Fibroblast of skin of back (primary cell): ENCODE measurements at regions not wholly inside any gene's neighbourhood (a gene's known extent, or its start where the extent isn't known, plus 50 kb on each side); places are given as distances from the start of the nearest gene placed in this dataset.

ENCODE experiments used
- DNase-seq: peaks from one replicate; pipeline ENCODE4 v3.0.0-alpha.2; 2013

DNA sequence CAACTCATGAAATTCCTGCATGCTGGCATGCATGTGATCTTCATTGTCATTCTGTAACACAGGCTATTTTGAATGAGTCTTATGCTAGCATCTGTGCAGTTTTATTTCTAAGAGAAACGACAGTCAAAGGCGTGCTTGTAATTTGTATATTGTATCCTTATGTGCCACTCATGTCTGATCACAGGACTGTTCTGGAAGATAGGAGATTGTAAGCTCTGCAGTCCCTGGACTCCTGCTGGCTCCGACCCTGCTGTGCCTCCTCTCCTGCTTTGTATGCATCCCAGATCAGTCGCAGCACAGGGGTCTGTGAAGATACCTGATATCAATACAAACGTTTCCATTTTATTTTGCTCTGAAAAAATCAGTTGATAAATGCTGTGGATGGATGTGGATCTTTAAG, 653.1 kb downstream of the LIG4 start:
- no peak for DNase-seq

DNA sequence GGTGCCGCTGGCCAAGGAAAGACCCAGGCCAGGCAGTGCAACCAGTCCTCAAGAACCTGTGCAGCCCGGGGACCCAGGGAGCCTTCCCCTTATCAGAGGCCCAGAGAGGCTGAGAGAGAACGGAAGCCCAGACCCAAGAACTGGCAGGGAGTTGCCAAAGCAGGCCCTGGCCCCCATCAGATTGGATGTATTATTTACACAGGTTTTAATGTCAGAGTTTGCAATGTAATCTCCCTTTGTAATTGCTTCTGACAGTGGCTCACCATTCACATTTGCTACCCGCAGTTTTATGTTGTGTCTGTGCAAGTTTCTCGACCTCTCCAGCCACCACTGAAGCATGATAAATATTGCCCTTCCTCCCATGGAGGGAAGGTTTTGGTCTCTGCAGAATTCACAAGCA, 660.9 kb downstream of the LIG4 start:
- DNase-seq = no peak

- peak; percentile 9 for DNase-seq
These were observed 661.5 kb downstream of the LIG4 start for GRCh38 chr13:107553838-107554237.

DNA sequence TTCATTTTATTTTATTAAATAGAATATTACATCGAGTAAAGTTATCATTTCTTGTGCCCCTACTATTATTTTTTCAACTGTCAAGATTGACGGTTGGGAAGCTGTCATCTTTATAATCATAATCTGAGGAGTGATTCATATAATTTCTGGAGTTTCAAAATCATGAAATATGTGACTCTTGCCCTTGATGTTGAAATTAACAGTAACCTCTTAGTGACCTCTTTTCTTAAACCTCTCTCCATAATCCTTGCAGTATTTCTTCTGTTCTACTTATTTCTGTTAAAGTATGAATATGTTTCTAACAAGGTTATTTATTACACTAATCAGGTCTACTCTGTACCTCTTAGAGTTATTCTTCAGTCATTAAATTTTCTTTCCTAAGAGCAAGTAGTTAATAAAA, 663.8 kb downstream of the LIG4 start:
- DNase-seq = no peak

- DNase-seq = peak; percentile 24
These were observed 667.0 kb downstream of the LIG4 start for GRCh38 chr13:107548338-107548737.

DNA sequence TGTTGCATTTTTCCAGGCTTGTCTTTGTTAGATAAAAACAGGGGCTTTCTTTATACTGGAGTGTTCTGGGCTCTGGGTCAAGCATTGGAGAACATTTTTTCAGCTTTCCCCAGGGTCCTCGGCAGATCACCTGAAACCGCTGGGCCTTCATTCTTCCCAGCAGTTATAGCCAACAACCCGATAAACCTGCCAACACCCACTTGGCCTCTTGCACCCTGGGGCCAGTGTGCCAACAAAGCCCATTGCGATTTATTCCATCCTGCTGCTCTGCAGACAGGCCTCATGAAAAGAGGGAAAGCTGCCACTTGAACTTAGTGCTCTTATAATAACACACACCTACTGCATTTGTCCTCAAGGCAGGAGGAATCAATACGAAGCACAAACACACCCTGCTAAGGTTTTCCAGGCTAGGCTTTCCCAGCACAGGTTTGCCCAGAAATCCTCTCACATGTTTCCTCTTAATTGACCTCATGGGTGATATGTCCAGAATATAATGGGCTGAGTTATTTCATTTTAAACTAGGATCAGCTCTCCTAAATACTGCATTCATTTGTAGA, 669.3 kb downstream of the LIG4 start:
- no peak for DNase-seq

- no peak for DNase-seq
These were observed 680.8 kb downstream of the LIG4 start for GRCh38 chr13:107534548-107534947.

DNA sequence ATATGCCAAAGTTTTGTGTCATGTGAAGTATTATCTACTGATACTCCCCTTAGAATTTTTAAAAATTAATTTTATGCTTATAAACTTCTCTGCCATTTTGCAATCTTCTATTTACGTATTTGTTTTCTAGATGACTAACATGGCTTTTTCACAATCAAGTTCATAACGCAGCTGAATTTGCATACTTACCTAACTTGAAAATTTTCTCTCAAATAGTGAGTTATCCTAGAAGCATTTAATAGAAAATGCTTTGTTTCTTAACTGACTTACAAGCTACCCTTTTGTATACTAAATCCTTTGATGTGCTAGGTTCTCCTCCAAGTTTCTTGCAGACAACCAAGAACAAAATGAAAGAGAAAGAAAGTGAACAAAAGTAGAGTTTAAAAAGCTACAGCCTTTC, 683.5 kb downstream of the LIG4 start:
- DNase-seq = no peak

GRCh38 chr13:107531180-107531579, 684.2 kb downstream of the LIG4 start:
- DNase-seq = no peak

DNA sequence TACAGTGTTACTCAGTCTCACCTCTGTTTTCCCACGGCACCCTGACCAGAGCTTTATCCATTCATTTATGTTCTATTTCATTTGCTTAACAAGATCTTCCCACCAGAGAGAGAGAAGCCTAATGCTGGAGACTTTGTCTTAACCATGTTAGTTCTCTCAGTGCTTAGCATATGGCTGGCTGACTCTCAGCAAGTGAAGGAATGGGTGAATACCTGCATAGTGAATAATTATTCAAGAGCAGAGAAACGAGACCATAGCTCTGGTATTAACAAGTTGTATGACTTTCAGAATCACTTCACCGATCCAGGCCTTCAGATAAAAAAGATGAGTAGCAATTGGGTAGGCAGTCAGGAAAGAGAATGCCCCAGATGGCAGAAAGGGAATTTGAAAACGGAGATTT, 686.3 kb downstream of the LIG4 start:
- no peak for DNase-seq

- no peak for DNase-seq
These were observed 696.6 kb downstream of the LIG4 start for GRCh38 chr13:107518780-107519179.

DNA sequence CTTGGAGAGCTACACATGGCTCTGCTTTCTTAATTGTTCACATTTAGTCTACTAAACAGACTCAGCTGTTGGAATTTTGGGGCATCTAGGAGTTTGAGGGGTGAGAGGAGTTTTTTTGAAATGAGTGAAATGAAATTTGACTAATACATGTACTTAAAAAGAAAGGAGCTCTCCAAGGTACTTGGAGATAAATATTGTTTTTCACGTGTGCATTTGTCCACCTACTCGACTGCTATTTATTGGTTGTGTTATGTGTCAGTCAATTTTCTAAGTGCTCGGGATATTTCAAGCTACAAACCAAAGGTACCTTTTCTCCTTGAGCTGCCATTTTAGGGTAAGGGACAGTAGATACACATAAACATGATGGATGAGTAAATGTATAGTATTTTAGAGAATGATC, 697.0 kb downstream of the LIG4 start:
- DNase-seq = no peak

DNA sequence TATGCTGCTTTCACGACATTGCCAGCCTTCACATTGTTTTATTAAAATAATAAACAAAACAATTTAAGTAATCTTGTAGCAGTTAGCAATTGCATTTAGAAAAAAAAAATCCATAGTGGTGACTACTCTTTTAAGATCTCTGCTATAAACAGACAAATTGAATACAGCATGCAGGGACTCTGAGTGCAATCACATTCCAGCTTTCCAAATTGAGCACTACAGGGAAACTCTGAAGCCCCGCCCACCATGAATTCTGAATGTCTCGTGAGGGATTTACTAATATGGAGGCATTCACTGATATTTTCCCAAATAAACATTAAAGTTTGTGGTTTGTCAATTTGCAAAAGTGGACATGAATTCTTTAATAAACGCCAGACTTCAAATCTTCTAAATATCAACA, 698.8 kb downstream of the LIG4 start:
- DNase-seq = no peak

GRCh38 chr13:107512551-107512950, 702.8 kb downstream of the LIG4 start:
- DNase-seq = no peak

GRCh38 chr13:107497661-107498060, 717.7 kb downstream of the LIG4 start:
- DNase-seq = no peak

- DNase-seq = no peak
These were observed 722.1 kb downstream of the LIG4 start for GRCh38 chr13:107493266-107493665.

- no peak for DNase-seq
These were observed 732.6 kb downstream of the LIG4 start for GRCh38 chr13:107482688-107483087.

- no peak for DNase-seq
These were observed 735.2 kb downstream of the LIG4 start for GRCh38 chr13:107480130-107480529.

GRCh38 chr13:107477772-107478379, 737.5 kb downstream of the LIG4 start:
- no peak for DNase-seq

GRCh38 chr13:107475753-107476453, 739.4 kb downstream of the LIG4 start:
- peak; percentile 51 for DNase-seq

DNA sequence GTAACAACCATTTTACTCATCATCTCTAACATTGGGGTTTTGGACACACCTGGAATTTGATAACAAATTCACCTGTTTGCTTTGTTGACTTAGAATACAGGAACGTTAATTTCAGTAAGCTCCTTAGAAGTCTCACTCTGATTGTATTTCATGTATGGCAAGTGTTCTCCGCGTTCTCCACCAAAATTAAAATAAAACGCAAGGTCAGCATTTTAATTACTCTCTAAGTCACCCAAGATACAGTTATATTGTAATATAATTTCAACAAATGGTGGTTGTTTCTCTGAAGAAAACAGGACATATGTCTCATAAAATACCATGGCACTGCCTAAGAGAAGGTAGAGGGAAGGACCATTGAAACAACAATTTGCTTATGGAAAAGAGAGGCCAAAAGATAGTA, 742.1 kb downstream of the LIG4 start:
- DNase-seq = no peak

DNA sequence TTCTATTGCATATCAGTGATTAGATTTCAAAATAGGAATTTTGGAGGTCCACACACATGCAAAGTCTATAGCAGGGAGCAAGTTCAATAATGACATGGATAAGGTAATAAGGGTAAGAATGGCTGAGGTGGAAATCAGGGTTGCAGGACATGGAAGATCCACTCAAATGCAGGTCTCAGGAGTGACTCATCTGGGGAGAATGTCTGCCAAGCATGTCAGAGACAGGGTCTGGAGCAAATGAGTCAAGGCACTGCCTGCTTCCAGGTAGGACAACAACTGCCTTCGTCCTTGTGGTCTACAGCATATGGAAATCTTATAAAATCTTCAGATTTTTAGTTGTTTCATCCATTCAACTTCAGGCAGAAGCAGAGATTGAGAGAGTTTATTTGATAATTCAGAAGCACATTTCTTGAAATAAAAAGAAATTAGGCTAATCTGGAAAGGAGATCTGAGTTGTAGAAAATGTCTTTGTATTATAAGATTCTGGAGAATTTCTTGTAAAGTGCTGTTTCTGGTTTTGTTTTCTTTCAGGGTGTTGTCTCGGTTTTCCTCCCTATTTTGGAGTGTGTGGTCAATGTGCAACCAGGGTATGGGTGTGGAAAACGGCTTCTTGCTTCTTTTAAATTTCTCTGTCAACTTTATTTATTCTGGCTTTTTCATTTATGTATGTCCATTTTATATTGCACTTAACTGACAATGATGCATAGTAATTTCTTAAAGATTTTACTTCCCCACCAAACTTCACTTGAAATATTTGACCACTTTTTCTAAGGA, 748.8 kb downstream of the LIG4 start:
- peak; percentile 46 for DNase-seq

GRCh38 chr13:107462501-107462900, 752.8 kb downstream of the LIG4 start:
- DNase-seq = no peak

DNA sequence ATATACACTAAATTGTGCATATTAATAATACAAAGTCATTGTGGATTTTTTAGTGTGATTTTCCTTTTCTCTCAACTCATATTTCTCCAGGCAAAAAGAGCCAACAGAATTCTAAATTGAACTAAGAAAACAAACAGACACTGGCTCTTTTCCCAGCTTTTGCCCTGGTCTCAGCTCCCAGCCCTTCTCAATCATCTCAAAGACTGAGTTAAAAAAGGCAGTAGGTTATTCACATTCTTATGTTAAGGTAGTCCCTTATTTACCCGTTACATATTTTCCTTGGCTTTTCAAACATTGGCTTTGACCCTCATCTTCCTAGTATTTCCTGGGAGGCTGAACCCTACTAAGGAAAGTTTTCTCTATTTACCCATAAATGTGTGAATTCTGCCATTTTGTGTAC, 753.6 kb downstream of the LIG4 start:
- DNase-seq = peak; percentile 23
